CD8-positive, alpha-beta memory T cell (primary cell): ENCODE measurements at regions not wholly inside any gene's neighbourhood (a gene's known extent, or its start where the extent isn't known, plus 50 kb on each side); places are given as distances from the start of the nearest gene placed in this dataset.

Source experiments
- CTCF ChIA-PET: fragments of 350-600 bp; sonication (Branson Sonifier 250); formaldehyde crosslinking; loops from one replicate; lab custom pipeline; 2021; ENCODE audit warnings: antibody characterized with exemption; lab: Charles Lee
- POLR2A ChIA-PET: fragments of 350-600 bp; sonication (Branson Sonifier 250); formaldehyde crosslinking; loops from one replicate; lab custom pipeline; 2021; ENCODE audit warnings: antibody characterized with exemption; lab: Charles Lee
- DNase-seq, 5 donors: peaks; one replicate each; pipeline versions ENCODE4 v3.0.0 to v3.0.0-alpha.2; 2020 to 2022; ENCODE audit warnings: mixed read lengths in 1 of 5
- H3K27ac ChIP-seq: one replicate; pipeline ENCODE4 v1.7.0; 2013; ENCODE audit warnings: low read depth, mild to moderate bottlenecking, low read length, moderate library complexity
- H3K27me3 ChIP-seq: 2 replicates; pipeline ENCODE4 v1.7.0; 2013; ENCODE audit warnings: low read length, mild to moderate bottlenecking; ENCODE audit not compliant: insufficient read depth, poor library complexity, severe bottlenecking
- H3K36me3 ChIP-seq: 2 replicates; pipeline ENCODE4 v1.7.0; 2013; ENCODE audit warnings: mild to moderate bottlenecking, low read length, moderate library complexity; ENCODE audit not compliant: insufficient read depth
- H3K4me1 ChIP-seq: 2 replicates; pipeline ENCODE4 v1.7.0; 2013; ENCODE audit warnings: mild to moderate bottlenecking, low read length, moderate library complexity; ENCODE audit not compliant: insufficient read depth
- H3K4me3 ChIP-seq: 2 replicates; pipeline ENCODE4 v1.7.0; 2013; ENCODE audit warnings: mild to moderate bottlenecking, low read length
- H3K9me3 ChIP-seq: 2 replicates; pipeline ENCODE4 v1.7.0; 2013; ENCODE audit warnings: mild to moderate bottlenecking, low read length
- H3K27ac Mint-ChIP-seq, 8 donors: one replicate each; pipeline ENCODE4 v1.8.0; 2020 to 2021; ENCODE audit warnings: mixed read lengths in 8 of 8, mild to moderate bottlenecking in 6 of 8, inconsistent platforms in 3 of 8, moderate library complexity in 3 of 8
- H3K27me3 Mint-ChIP-seq, 2 donors: one replicate each; pipeline ENCODE4 v1.8.0; 2020 to 2021; ENCODE audit warnings: mixed read lengths in 2 of 2, mild to moderate bottlenecking in 1 of 2, moderate library complexity in 1 of 2
- H3K36me3 Mint-ChIP-seq, 3 donors: one replicate each; pipeline ENCODE4 v1.8.0; 2020 to 2021; ENCODE audit warnings: mixed read lengths in 3 of 3, inconsistent platforms in 1 of 3, mild to moderate bottlenecking in 1 of 3
- H3K4me1 Mint-ChIP-seq, 3 donors: one replicate each; pipeline ENCODE4 v1.8.0; 2020 to 2021; ENCODE audit warnings: mixed read lengths in 3 of 3, inconsistent platforms in 1 of 3, mild to moderate bottlenecking in 1 of 3
- H3K4me3 Mint-ChIP-seq, 7 donors: one replicate each; pipeline ENCODE4 v1.8.0; 2020 to 2021; ENCODE audit warnings: mixed read lengths in 7 of 7, mild to moderate bottlenecking in 6 of 7, moderate library complexity in 4 of 7, inconsistent platforms in 2 of 7
- H3K9me3 Mint-ChIP-seq, 5 donors: one replicate each; pipeline ENCODE4 v1.8.0; 2020 to 2022; ENCODE audit warnings: mixed read lengths in 5 of 5, mild to moderate bottlenecking in 3 of 5, moderate library complexity in 2 of 5, inconsistent platforms in 1 of 5

- no peak overlapping the region for H3K4me3 ChIP-seq
- Mint-ChIP-seq H3K4me1 (peaks cover 0 to 5% (median 2%) of the 10 kb centered on the region in 3 donors), H3K36me3 (no peaks in the 10 kb centered on the region), H3K27ac (no peak overlapping the region), H3K4me3 (no peak overlapping the region), H3K9me3 (peaks cover 0 to 3% (median 0%) of the 10 kb centered on the region in 5 donors), H3K27me3 (peaks cover 0 to 2% of the 10 kb centered on the region in 2 donors)
- CTCF ChIA-PET: no interaction called here
- POLR2A ChIA-PET: no interaction called here
- no peaks in the 10 kb centered on the region for H3K9me3 ChIP-seq
- no peaks in the 10 kb centered on the region for H3K27me3 ChIP-seq
- H3K36me3 ChIP-seq: no peaks in the 10 kb centered on the region
- no peak overlapping the region for H3K27ac ChIP-seq
- H3K4me1 ChIP-seq: no peaks in the 10 kb centered on the region
- DNase-seq: no peak
Measured at GRCh38 chr11:109819410-109819809, 273.8 kb upstream of the ZC3H12C start.

- no peak overlapping the region for H3K27ac Mint-ChIP-seq
- ChIA-PET POLR2A (no interaction called here), CTCF (no interaction called here)
- H3K4me3 Mint-ChIP-seq: no peak overlapping the region
- no peaks in the 10 kb centered on the region for H3K4me1 ChIP-seq
- no peak overlapping the region for H3K4me3 ChIP-seq
- peaks cover 0 to 2% of the 10 kb centered on the region in 2 donors for H3K27me3 Mint-ChIP-seq
- H3K4me1 Mint-ChIP-seq: peaks cover 0 to 5% (median 2%) of the 10 kb centered on the region in 3 donors
- no peaks in the 10 kb centered on the region for H3K36me3 ChIP-seq
- no peak for DNase-seq
- no peaks in the 10 kb centered on the region for H3K27me3 ChIP-seq
- no peaks in the 10 kb centered on the region for H3K36me3 Mint-ChIP-seq
- H3K9me3 Mint-ChIP-seq: peaks cover 0 to 3% (median 0%) of the 10 kb centered on the region in 5 donors
- no peak overlapping the region for H3K27ac ChIP-seq
- H3K9me3 ChIP-seq: no peaks in the 10 kb centered on the region
Measured at GRCh38 chr11:109821511-109821910, 271.7 kb upstream of the ZC3H12C start.

GRCh38 chr11:109822436-109823102, 270.6 kb upstream of the ZC3H12C start:
- POLR2A ChIA-PET: no interaction called here
- Histone ChIP-seq H3K27me3 (no peaks in the 10 kb centered on the region), H3K4me3 (no peak overlapping the region), H3K36me3 (no peaks in the 10 kb centered on the region), H3K4me1 (no peaks in the 10 kb centered on the region), H3K27ac (no peak overlapping the region), H3K9me3 (no peaks in the 10 kb centered on the region)
- DNase-seq: no peak
- no peaks in the 10 kb centered on the region for H3K36me3 Mint-ChIP-seq
- no peak overlapping the region for H3K4me3 Mint-ChIP-seq
- CTCF ChIA-PET: no interaction called here
- peaks cover 0 to 5% (median 2%) of the 10 kb centered on the region in 3 donors for H3K4me1 Mint-ChIP-seq
- H3K9me3 Mint-ChIP-seq: peaks cover 0 to 3% (median 0%) of the 10 kb centered on the region in 5 donors
- H3K27ac Mint-ChIP-seq: peak overlapping the region in 1 of 8 donors; percentile 12
- peaks cover 0 to 2% of the 10 kb centered on the region in 2 donors for H3K27me3 Mint-ChIP-seq

DNA sequence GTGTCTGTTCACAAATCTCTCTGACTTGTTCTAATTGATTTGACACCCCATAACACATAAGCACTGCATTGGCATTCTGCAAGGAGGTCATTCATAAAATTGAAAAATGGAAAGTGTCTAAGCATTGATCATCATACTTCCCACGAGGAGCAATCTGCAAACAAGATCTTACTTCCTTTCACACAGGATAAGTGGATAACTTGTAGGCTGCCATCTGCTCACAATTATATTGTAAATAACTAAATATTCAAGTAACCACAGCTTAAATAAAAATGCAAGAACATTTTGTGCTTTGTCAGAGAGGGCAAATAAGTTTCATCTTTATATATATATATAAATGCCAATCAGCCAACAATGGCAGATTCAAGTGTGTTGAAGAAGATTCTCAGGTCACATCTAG, 264.8 kb upstream of the ZC3H12C start:
- no peaks in the 10 kb centered on the region for H3K27me3 Mint-ChIP-seq
- H3K4me1 ChIP-seq: no peaks in the 10 kb centered on the region
- no peak overlapping the region for H3K4me3 Mint-ChIP-seq
- no peaks in the 10 kb centered on the region for H3K4me1 Mint-ChIP-seq
- no peak overlapping the region for H3K27ac Mint-ChIP-seq
- no peaks in the 10 kb centered on the region for H3K9me3 ChIP-seq
- CTCF ChIA-PET: no interaction called here
- H3K36me3 ChIP-seq: no peaks in the 10 kb centered on the region
- POLR2A ChIA-PET: no interaction called here
- H3K4me3 ChIP-seq: no peak overlapping the region
- H3K27ac ChIP-seq: no peak overlapping the region
- no peaks in the 10 kb centered on the region for H3K36me3 Mint-ChIP-seq
- H3K27me3 ChIP-seq: no peaks in the 10 kb centered on the region
- DNase-seq: no peak
- peaks cover 0 to 5% (median 3%) of the 10 kb centered on the region in 5 donors for H3K9me3 Mint-ChIP-seq

DNA sequence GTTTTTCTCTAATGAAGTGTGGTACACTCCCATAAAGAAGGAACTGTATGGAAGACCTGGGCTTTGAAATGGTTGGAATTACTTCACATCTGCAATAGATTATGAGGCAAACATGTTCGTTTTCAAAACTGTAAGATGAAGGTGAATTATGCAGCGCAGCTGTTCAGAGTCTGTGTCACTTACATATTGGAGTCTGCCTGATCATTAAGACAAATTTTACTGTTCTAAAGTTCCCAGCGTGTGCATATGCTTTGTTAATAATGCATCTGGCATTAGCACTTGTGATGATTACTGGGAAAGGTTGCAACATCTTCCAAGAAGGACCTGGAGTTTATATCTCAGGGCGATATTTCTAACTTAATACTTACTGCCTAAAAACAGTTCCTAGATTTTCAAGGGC, 255.2 kb upstream of the ZC3H12C start:
- Mint-ChIP-seq H3K36me3 (no peaks in the 10 kb centered on the region), H3K27me3 (no peaks in the 10 kb centered on the region), H3K4me1 (no peaks in the 10 kb centered on the region), H3K27ac (no peak overlapping the region), H3K4me3 (no peak overlapping the region), H3K9me3 (peaks cover 0 to 12% (median 3%) of the 10 kb centered on the region in 5 donors)
- no peak for DNase-seq
- H3K27me3 ChIP-seq: no peaks in the 10 kb centered on the region
- ChIA-PET CTCF (no interaction called here), POLR2A (no interaction called here)
- no peaks in the 10 kb centered on the region for H3K4me1 ChIP-seq
- no peak overlapping the region for H3K27ac ChIP-seq
- no peaks in the 10 kb centered on the region for H3K9me3 ChIP-seq
- no peak overlapping the region for H3K4me3 ChIP-seq
- H3K36me3 ChIP-seq: no peaks in the 10 kb centered on the region

GRCh38 chr11:109845437-109845836, 247.8 kb upstream of the ZC3H12C start:
- Mint-ChIP-seq H3K27ac (no peak overlapping the region), H3K27me3 (no peaks in the 10 kb centered on the region), H3K4me1 (no peaks in the 10 kb centered on the region), H3K4me3 (no peak overlapping the region), H3K36me3 (no peaks in the 10 kb centered on the region), H3K9me3 (peaks cover 0 to 12% (median 1%) of the 10 kb centered on the region in 5 donors)
- Histone ChIP-seq H3K9me3 (no peaks in the 10 kb centered on the region), H3K4me3 (no peak overlapping the region), H3K27me3 (no peaks in the 10 kb centered on the region), H3K4me1 (no peaks in the 10 kb centered on the region), H3K27ac (no peak overlapping the region), H3K36me3 (no peaks in the 10 kb centered on the region)
- CTCF ChIA-PET: no interaction called here
- POLR2A ChIA-PET: no interaction called here
- DNase-seq: no peak

DNA sequence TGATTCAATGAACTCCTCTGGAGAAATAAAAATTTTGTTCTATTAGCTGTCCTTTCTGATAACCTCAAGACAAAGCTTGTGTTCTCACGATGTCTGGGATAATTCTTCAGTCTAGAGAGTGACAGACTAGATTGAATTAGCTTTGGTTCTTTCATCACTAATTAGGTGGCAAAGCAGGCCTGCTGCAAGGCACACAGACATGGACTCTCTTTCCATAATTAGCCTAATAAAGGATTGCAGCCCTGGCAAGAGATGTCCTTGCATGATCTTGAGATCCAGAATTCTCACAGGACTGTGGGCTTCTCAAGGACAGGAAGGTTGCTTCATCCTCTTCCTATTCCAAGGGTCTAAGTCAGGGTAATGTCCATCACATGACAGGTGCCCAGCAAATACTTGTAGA, 245.6 kb upstream of the ZC3H12C start:
- no peak overlapping the region for H3K4me3 ChIP-seq
- no peaks in the 10 kb centered on the region for H3K4me1 ChIP-seq
- ChIA-PET POLR2A (no interaction called here), CTCF (no interaction called here)
- Mint-ChIP-seq H3K4me1 (no peaks in the 10 kb centered on the region), H3K27me3 (no peaks in the 10 kb centered on the region), H3K27ac (no peak overlapping the region), H3K4me3 (no peak overlapping the region), H3K36me3 (no peaks in the 10 kb centered on the region), H3K9me3 (peaks cover 0 to 6% (median 0%) of the 10 kb centered on the region in 5 donors)
- DNase-seq: no peak
- no peaks in the 10 kb centered on the region for H3K9me3 ChIP-seq
- no peaks in the 10 kb centered on the region for H3K36me3 ChIP-seq
- no peaks in the 10 kb centered on the region for H3K27me3 ChIP-seq
- no peak overlapping the region for H3K27ac ChIP-seq

DNA sequence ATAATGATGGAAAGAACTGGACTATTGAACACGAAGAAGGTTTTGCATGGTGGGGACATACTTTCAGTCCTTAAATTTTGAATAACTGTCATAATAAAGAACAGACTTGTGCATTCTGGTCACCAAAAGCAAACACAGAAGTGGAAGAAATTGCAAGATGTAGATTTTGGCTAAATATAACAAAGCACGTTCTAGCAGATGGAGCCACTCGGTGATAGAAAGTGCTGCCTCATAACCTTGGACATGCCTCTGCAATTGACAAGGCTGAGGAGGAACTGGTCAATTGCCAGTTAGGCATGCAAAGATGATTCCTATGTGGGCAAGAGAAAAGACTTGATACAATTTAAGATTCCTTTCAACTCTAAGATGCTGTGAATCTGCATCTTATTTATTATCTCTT, 244.1 kb upstream of the ZC3H12C start:
- no peak overlapping the region for H3K4me3 ChIP-seq
- no peak overlapping the region for H3K27ac Mint-ChIP-seq

More for the DNA sequence above, 244.1 kb upstream of the ZC3H12C start:
- H3K27me3 Mint-ChIP-seq: no peaks in the 10 kb centered on the region
- no peak overlapping the region for H3K27ac ChIP-seq
- H3K36me3 ChIP-seq: no peaks in the 10 kb centered on the region
- H3K36me3 Mint-ChIP-seq: no peaks in the 10 kb centered on the region
- peaks cover 0 to 6% (median 0%) of the 10 kb centered on the region in 5 donors for H3K9me3 Mint-ChIP-seq
- no peaks in the 10 kb centered on the region for H3K27me3 ChIP-seq
- no peaks in the 10 kb centered on the region for H3K4me1 ChIP-seq
- no peak for DNase-seq
- ChIA-PET CTCF (no interaction called here), POLR2A (no interaction called here)
- no peaks in the 10 kb centered on the region for H3K4me1 Mint-ChIP-seq
- H3K9me3 ChIP-seq: no peaks in the 10 kb centered on the region
- no peak overlapping the region for H3K4me3 Mint-ChIP-seq
